CD14-positive monocyte (primary cell): ENCODE measurements at regions not wholly inside any gene's neighbourhood (a gene's known extent, or its start where the extent isn't known, plus 50 kb on each side); places are given as distances from the start of the nearest gene placed in this dataset.

Source experiments
- DNase-seq, 3 donors: peaks; one replicate each; pipeline ENCODE4 v3.0.0-alpha.2; 2011 to 2022
- H2AFZ ChIP-seq: 2 replicates; pipeline ENCODE4 v1.6.0; 2012; ENCODE audit warnings: mild to moderate bottlenecking, low read depth, low read length, inconsistent platforms; ENCODE audit not compliant: insufficient read depth, poor library complexity, severe bottlenecking
- H3K27ac ChIP-seq, 2 donors: 1 replicate in 1 of 2; 2 replicates in 1 of 2; pipeline ENCODE4 v1.5.1; 2012 to 2013; ENCODE audit warnings: low read length in 2 of 2, control low read depth in 1 of 2, inconsistent platforms in 1 of 2, low read depth in 1 of 2, mild to moderate bottlenecking in 1 of 2
- H3K27me3 ChIP-seq, 2 donors: one replicate each; pipeline versions ENCODE4 v1.6.0 to v1.6.1; 2011 to 2013; ENCODE audit warnings: low read length in 2 of 2; ENCODE audit not compliant: control insufficient read depth in 2 of 2, insufficient read depth in 2 of 2
- H3K36me3 ChIP-seq, 2 donors: replicated peaks in 1 of 2; 1 replicate in 1 of 2; 2 replicates in 1 of 2; pipeline versions ENCODE4 v1.5.1 to v1.6.1; 2012 to 2013; ENCODE audit warnings: low read length in 2 of 2, control low read depth in 1 of 2, inconsistent platforms in 1 of 2, mild to moderate bottlenecking in 1 of 2; ENCODE audit not compliant: insufficient read depth in 2 of 2, control insufficient read depth in 1 of 2
- H3K4me1 ChIP-seq, 2 donors: 1 replicate in 1 of 2; 2 replicates in 1 of 2; pipeline versions ENCODE4 v1.5.1 to v1.6.1; 2012 to 2013; ENCODE audit warnings: low read length in 2 of 2, control low read depth in 1 of 2, inconsistent platforms in 1 of 2, mild to moderate bottlenecking in 1 of 2, moderate library complexity in 1 of 2; ENCODE audit not compliant: insufficient read depth in 2 of 2, control insufficient read depth in 1 of 2
- H3K4me2 ChIP-seq: replicated peaks from 2 replicates; pipeline ENCODE3; 2012; ENCODE audit warnings: low read length, moderate library complexity, mild to moderate bottlenecking; ENCODE audit not compliant: poor library complexity, severe bottlenecking; ENCODE audit errors: extremely low read depth
- H3K4me3 ChIP-seq, 3 experiments: fragments of 200-600 bp in 1 of 3; sonication (generic) in 1 of 3; replicated peaks in 1 of 3; 1 replicate in 2 of 3; 2 replicates in 1 of 3; pipeline ENCODE4 v1.5.1; 2011 to 2013; ENCODE audit warnings: low read length in 3 of 3, mild to moderate bottlenecking in 3 of 3, control low read depth in 2 of 3, low read depth in 2 of 3, inconsistent platforms in 1 of 3, moderate library complexity in 1 of 3
- H3K79me2 ChIP-seq: 2 replicates; pipeline ENCODE4 v1.6.0; 2012; ENCODE audit warnings: mild to moderate bottlenecking, control low read depth, inconsistent platforms, low read length, moderate library complexity; ENCODE audit not compliant: insufficient read depth
- H3K9ac ChIP-seq: 2 replicates; pipeline ENCODE4 v1.6.0; 2017; ENCODE audit warnings: low read length, mild to moderate bottlenecking; ENCODE audit not compliant: insufficient read depth, poor library complexity, severe bottlenecking
- H3K9me3 ChIP-seq, 2 donors: replicated peaks in 1 of 2; 1 replicate in 1 of 2; 2 replicates in 1 of 2; pipeline versions ENCODE4 v1.5.1 to v1.6.1; 2012 to 2013; ENCODE audit warnings: low read length in 2 of 2, control low read depth in 1 of 2; ENCODE audit not compliant: control insufficient read depth in 1 of 2, insufficient read depth in 1 of 2
- H4K20me1 ChIP-seq: 2 replicates; pipeline ENCODE4 v1.6.0; 2012; ENCODE audit warnings: mild to moderate bottlenecking, low read length, control low read depth, moderate library complexity; ENCODE audit not compliant: insufficient read depth
- H3K27ac Mint-ChIP-seq, 7 donors: one replicate each; pipeline ENCODE4 v1.8.0; 2020; ENCODE audit warnings: mild to moderate bottlenecking in 7 of 7, mixed read lengths in 7 of 7, moderate library complexity in 6 of 7, inconsistent platforms in 2 of 7
- H3K27me3 Mint-ChIP-seq, 3 donors: one replicate each; pipeline ENCODE4 v1.8.0; 2021 to 2022; ENCODE audit warnings: low read depth in 3 of 3, mild to moderate bottlenecking in 3 of 3, mixed read lengths in 3 of 3, moderate library complexity in 3 of 3, inconsistent platforms in 1 of 3
- H3K36me3 Mint-ChIP-seq, 2 donors: one replicate each; pipeline ENCODE4 v1.8.0; 2020; ENCODE audit warnings: mixed read lengths in 2 of 2, inconsistent platforms in 1 of 2, mild to moderate bottlenecking in 1 of 2
- H3K4me1 Mint-ChIP-seq: one replicate; pipeline ENCODE4 v1.8.0; 2020; ENCODE audit warnings: mild to moderate bottlenecking, mixed read lengths
- H3K4me3 Mint-ChIP-seq, 2 donors: one replicate each; pipeline ENCODE4 v1.8.0; 2020; ENCODE audit warnings: mild to moderate bottlenecking in 2 of 2, mixed read lengths in 2 of 2, moderate library complexity in 1 of 2
- H3K9me3 Mint-ChIP-seq, 7 donors: one replicate each; pipeline ENCODE4 v1.8.0; 2020 to 2022; ENCODE audit warnings: mixed read lengths in 7 of 7, mild to moderate bottlenecking in 6 of 7, moderate library complexity in 6 of 7, inconsistent platforms in 2 of 7
- WGBS: methylation state at CpG from one replicate; pipeline ENCODE4 v1.1.5; 2013; ENCODE audit warnings: missing lambda C conversion rate; ENCODE audit not compliant: insufficient coverage; 5-methylcytosine and 5-hydroxymethylcytosine counted together
- intact Hi-C, 2 donors: fragments of 100-400 bp; cut with micrococcal nuclease; formaldehyde crosslinking; loops; one replicate each; pipeline versions ENCODE4 v1.15.0 to v1.15.1; 2023
- TF ChIP-seq, protein P1 (sequence below): fragments of 200-600 bp; IDR thresholded peaks from one replicate; pipeline ENCODE4 v1.8.0; 2022; ENCODE audit warnings: antibody characterized with exemption, mild to moderate bottlenecking

DNA sequence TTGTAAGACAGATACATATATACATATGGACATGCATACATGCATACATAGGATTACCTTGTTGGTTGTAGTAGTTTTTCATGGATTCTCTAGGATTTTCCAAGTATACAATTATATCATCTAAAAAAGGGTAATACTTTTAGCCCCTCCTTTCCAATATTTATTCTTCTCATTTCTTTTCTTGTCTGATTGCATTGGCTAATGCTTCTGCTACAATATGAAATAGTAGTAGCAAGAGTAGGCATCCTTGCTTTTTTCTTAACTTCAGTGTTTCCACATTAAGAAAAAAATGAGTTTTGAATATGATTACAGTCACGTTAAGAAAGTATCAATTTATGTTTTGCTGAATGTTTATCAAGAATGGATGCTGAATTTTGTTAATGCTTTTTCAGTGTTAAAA, 58.0 kb downstream of the RBFOX3 start:
- Histone ChIP-seq H3K4me1 (no peaks in the 10 kb centered on the region), H3K27ac (no peak overlapping the region), H3K79me2 (no peaks in the 10 kb centered on the region), H3K27me3 (no peaks in the 10 kb centered on the region), H3K36me3 (no peaks in the 10 kb centered on the region), H2AFZ (no peak overlapping the region), H4K20me1 (no peaks in the 10 kb centered on the region), H3K4me2 (no peak overlapping the region), H3K9me3 (peaks cover 0 to 5% of the 10 kb centered on the region in 2 donors), H3K4me3 (no peak overlapping the region), H3K9ac (no peak overlapping the region)
- peaks cover 7 to 22% (median 12%) of the 10 kb centered on the region in 7 donors for H3K9me3 Mint-ChIP-seq
- intact Hi-C loops: no loop called here
- WGBS: no CpG with 5 or more reads among the region's 1 CpG
- TF ChIP-seq, protein P1, sequence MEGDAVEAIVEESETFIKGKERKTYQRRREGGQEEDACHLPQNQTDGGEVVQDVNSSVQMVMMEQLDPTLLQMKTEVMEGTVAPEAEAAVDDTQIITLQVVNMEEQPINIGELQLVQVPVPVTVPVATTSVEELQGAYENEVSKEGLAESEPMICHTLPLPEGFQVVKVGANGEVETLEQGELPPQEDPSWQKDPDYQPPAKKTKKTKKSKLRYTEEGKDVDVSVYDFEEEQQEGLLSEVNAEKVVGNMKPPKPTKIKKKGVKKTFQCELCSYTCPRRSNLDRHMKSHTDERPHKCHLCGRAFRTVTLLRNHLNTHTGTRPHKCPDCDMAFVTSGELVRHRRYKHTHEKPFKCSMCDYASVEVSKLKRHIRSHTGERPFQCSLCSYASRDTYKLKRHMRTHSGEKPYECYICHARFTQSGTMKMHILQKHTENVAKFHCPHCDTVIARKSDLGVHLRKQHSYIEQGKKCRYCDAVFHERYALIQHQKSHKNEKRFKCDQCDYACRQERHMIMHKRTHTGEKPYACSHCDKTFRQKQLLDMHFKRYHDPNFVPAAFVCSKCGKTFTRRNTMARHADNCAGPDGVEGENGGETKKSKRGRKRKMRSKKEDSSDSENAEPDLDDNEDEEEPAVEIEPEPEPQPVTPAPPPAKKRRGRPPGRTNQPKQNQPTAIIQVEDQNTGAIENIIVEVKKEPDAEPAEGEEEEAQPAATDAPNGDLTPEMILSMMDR: no peak
- H3K4me3 Mint-ChIP-seq: no peak overlapping the region
- no peaks in the 10 kb centered on the region for H3K36me3 Mint-ChIP-seq
- H3K27ac Mint-ChIP-seq: no peak overlapping the region
- DNase-seq: no peak
- H3K27me3 Mint-ChIP-seq: peaks cover 2 to 12% (median 10%) of the 10 kb centered on the region in 3 donors
- H3K4me1 Mint-ChIP-seq: no peaks in the 10 kb centered on the region

DNA sequence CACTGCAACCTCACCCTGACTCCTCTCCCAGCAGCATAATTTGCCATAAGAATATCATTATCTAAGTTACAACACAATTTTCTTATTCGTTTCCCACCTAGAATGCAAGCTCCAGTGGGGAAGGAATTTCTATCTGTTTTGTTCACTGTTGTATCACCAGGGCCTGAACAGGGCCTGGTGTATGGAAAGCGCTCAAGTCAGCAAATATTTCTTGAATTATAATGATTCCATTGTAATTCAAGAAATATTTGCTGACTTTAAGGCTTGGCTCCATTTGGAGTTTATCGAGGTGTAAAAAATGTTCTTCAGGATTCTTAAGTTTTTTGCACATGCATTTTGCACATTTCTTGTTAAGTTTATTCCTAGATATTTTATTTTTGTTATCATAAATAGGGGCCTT, 58.4 kb downstream of the RBFOX3 start:
- Mint-ChIP-seq H3K36me3 (no peaks in the 10 kb centered on the region), H3K4me3 (no peak overlapping the region), H3K4me1 (no peaks in the 10 kb centered on the region), H3K9me3 (peaks cover 7 to 22% (median 12%) of the 10 kb centered on the region in 7 donors), H3K27me3 (peaks cover 0 to 11% (median 9%) of the 10 kb centered on the region in 3 donors), H3K27ac (no peak overlapping the region)
- H3K36me3 ChIP-seq: no peaks in the 10 kb centered on the region
- H4K20me1 ChIP-seq: no peaks in the 10 kb centered on the region
- H2AFZ ChIP-seq: no peak overlapping the region
- no peak overlapping the region for H3K4me3 ChIP-seq
- intact Hi-C loops: no loop called here
- TF ChIP-seq, protein P1: no peak
- DNase-seq: no peak
- H3K27me3 ChIP-seq: no peaks in the 10 kb centered on the region
- H3K79me2 ChIP-seq: no peaks in the 10 kb centered on the region
- H3K4me1 ChIP-seq: no peaks in the 10 kb centered on the region
- no peak overlapping the region for H3K4me2 ChIP-seq
- peaks cover 0 to 5% of the 10 kb centered on the region in 2 donors for H3K9me3 ChIP-seq
- WGBS: no CpG with 5 or more reads among the region's 3 CpGs
- H3K27ac ChIP-seq: no peak overlapping the region
- no peak overlapping the region for H3K9ac ChIP-seq
